Kidney epithelial cell (primary cell): ENCODE measurements at regions not wholly inside any gene's neighbourhood (a gene's known extent, or its start where the extent isn't known, plus 50 kb on each side); places are given as distances from the start of the nearest gene placed in this dataset.

Source experiments
- DNase-seq: peaks from one replicate; pipeline ENCODE4 v3.0.0-alpha.2; 2010; ENCODE audit warnings: low read depth
- H3K27me3 ChIP-seq: 2 replicates; pipeline ENCODE4 v1.6.0; 2011; ENCODE audit warnings: low read length; ENCODE audit not compliant: control insufficient read depth, insufficient read depth
- H3K36me3 ChIP-seq: 2 replicates; pipeline ENCODE4 v1.5.1; 2011; ENCODE audit warnings: low read length; ENCODE audit not compliant: control insufficient read depth, insufficient read depth
- H3K4me3 ChIP-seq: 2 replicates; pipeline ENCODE4 v1.5.1; 2011; ENCODE audit warnings: low read depth, mild to moderate bottlenecking, control low read depth, low read length
- CTCF ChIP-seq: IDR thresholded peaks from 2 replicates; pipeline ENCODE4 v1.5.1; 2011; ENCODE audit warnings: mild to moderate bottlenecking, moderate library complexity, low read length, control low read depth, inconsistent platforms; ENCODE audit not compliant: insufficient read depth, poor library complexity, severe bottlenecking

GRCh38 chr4:138034871-138035270 lies 207.3 kb downstream of the SLC7A11 start:
- Histone ChIP-seq H3K27me3 (no peaks in the 10 kb centered on the region), H3K36me3 (no peaks in the 10 kb centered on the region), H3K4me3 (no peak overlapping the region)
- no peak for DNase-seq
- no peak for TF ChIP-seq CTCF

DNA sequence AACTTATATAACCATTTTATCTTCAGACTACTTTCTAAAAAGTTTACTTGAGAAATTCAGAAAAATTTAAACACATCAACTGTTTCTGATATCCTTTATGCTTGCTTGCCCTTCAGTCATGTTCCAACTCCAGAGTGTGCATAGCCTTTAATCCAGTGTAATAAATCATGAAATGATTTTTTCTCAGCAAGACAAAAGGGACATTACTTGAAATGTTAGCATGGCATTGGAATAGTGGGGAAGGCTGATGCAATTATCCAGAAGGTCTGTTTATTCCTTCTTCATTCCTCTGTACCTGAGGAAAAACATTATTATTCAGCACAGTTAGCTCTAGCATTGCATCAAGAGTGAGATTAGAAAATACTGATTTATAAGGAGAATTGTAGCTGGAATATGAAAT lies 209.9 kb downstream of the SLC7A11 start:
- no peaks in the 10 kb centered on the region for H3K27me3 ChIP-seq
- no peak for TF ChIP-seq CTCF
- H3K4me3 ChIP-seq: no peak overlapping the region
- no peak for DNase-seq
- H3K36me3 ChIP-seq: no peaks in the 10 kb centered on the region

DNA sequence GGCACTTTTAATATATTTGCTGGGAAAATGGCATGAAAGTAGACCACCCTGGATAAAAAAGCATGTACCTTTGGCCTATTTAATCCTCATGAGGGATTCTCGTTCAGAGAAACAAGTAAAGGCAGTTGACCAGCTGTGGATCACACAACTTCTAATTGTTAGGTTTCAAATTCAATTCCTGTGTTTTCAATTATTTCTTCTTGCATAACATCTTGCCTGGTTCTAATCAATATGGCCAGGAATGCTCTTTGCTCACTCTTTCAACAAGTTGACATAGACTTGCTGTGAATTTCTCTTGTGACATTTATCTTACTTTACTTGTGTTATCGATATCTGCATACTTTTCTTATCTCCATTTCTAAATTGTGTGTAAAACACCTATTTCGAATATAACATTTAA lies 211.8 kb downstream of the SLC7A11 start:
- TF ChIP-seq CTCF: no peak
- no peaks in the 10 kb centered on the region for H3K27me3 ChIP-seq
- H3K4me3 ChIP-seq: no peak overlapping the region
- H3K36me3 ChIP-seq: no peaks in the 10 kb centered on the region
- DNase-seq: no peak

DNA sequence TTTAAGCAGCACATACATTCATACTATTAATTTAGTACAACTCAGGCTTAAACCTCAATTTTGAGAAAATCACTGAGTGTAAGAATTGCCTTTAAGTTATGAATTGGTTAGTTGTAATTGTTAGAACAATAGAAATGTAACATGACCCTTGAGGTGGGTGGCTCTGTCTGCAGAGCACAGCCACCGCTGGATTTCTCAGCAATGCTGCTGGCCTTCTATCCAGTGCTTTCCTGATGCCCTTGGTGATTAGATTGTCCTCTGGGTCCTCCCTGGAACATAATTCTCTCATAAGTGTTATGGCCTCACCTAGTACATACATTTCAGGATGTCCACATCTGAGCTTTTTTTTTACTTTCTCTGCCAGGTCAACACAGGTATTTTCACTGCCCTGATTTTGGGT lies 213.2 kb downstream of the SLC7A11 start:
- no peaks in the 10 kb centered on the region for H3K27me3 ChIP-seq
- no peak for TF ChIP-seq CTCF
- DNase-seq: no peak
- no peak overlapping the region for H3K4me3 ChIP-seq
- no peaks in the 10 kb centered on the region for H3K36me3 ChIP-seq

DNA sequence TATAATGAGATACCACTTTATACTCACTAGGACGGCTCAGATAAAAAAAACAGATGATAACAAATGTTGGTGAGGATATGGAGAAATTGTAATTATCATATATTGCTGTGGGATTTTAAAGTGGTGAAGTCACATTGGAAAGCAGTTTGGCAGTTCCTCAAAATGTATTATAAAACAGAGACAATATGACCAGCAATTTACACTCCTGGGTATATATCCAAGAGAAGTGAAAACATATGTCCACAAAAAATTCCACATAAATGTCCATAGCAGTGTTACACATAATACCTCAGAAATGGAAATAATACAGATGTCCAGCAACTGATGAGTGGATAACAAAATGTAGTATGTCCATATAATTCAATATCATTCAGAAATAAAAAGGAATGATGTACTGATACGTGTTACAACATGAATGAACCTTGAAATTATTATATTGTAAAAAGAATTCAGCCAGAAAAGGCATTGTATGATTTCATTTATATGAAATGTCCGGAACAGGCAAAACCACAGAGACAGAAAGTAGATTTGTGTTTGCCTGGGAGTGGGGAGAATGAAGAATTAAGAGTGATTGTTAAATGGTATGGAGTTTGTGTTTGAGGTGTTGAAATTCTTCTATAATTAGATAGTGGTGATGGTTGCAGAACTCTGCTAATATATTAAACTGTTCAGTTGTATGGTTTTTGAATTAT lies 220.9 kb downstream of the SLC7A11 start:
- TF ChIP-seq CTCF: no peak
- DNase-seq: no peak
- Histone ChIP-seq H3K36me3 (no peaks in the 10 kb centered on the region), H3K27me3 (no peaks in the 10 kb centered on the region), H3K4me3 (no peak overlapping the region)
